HepG2 (cell line): ENCODE measurements at regions not wholly inside any gene's neighbourhood (a gene's known extent, or its start where the extent isn't known, plus 50 kb on each side); places are given as distances from the start of the nearest gene placed in this dataset.

Experiments used
- AHR ChIP-seq: IDR thresholded peaks from 2 replicates; pipeline ENCODE4 v1.6.1; 2018; ENCODE audit warnings: missing genetic modification reagents, missing compliant biosample characterization
- FOSL2 ChIP-seq: sonication (generic); formaldehyde crosslinking; IDR thresholded peaks from 2 replicates; pipeline ENCODE4 v1.4.0; 2020; ENCODE audit warnings: missing genetic modification reagents
- JARID2 ChIP-seq: sonication (generic); formaldehyde crosslinking; IDR thresholded peaks from 2 replicates; pipeline ENCODE4 v1.8.1; 2023; ENCODE audit warnings: missing genetic modification reagents, inconsistent platforms; ENCODE audit not compliant: insufficient replicate concordance
- MED1 ChIP-seq: sonication (generic); formaldehyde crosslinking; IDR thresholded peaks from 2 replicates; pipeline ENCODE4 v1.4.0; 2020; ENCODE audit warnings: missing genetic modification reagents
- MYC ChIP-seq: sonication (generic); formaldehyde crosslinking; IDR thresholded peaks from 2 replicates; pipeline ENCODE4 v1.9.0; 2021; ENCODE audit warnings: missing genetic modification reagents, borderline replicate concordance
- NAIF1 ChIP-seq: sonication (generic); formaldehyde crosslinking; IDR thresholded peaks from 2 replicates; pipeline ENCODE4 v1.5.0; 2020; ENCODE audit warnings: mild to moderate bottlenecking, missing genetic modification reagents, borderline replicate concordance
- POLR2A ChIP-seq, 2 experiments: IDR thresholded peaks; 2 replicates each; pipeline ENCODE4 v1.6.1; 2011; ENCODE audit warnings: low read depth in 2 of 2, low read length in 2 of 2, mild to moderate bottlenecking in 1 of 2, moderate library complexity in 1 of 2; ENCODE audit not compliant: insufficient read depth in 1 of 2
- ZC3H4 ChIP-seq: sonication (generic); formaldehyde crosslinking; IDR thresholded peaks from 2 replicates; pipeline ENCODE4 v1.4.0; 2020; ENCODE audit warnings: missing genetic modification reagents, borderline replicate concordance
- ZFYVE20 ChIP-seq: sonication (generic); formaldehyde crosslinking; IDR thresholded peaks from 2 replicates; pipeline ENCODE4 v1.8.0; 2023; ENCODE audit warnings: low read depth, mild to moderate bottlenecking, moderate library complexity, missing genetic modification reagents, borderline replicate concordance
- ZIK1 ChIP-seq: sonication (generic); formaldehyde crosslinking; IDR thresholded peaks from 2 replicates; pipeline ENCODE4 v1.5.0; 2020; ENCODE audit warnings: mild to moderate bottlenecking, low read depth, missing genetic modification reagents, borderline replicate concordance
- ZMYM3 ChIP-seq: sonication (generic); formaldehyde crosslinking; IDR thresholded peaks from 2 replicates; pipeline ENCODE4 v1.5.1; 2020; ENCODE audit warnings: mild to moderate bottlenecking, missing genetic modification reagents
- ZNF17 ChIP-seq: sonication (generic); formaldehyde crosslinking; IDR thresholded peaks from 2 replicates; pipeline ENCODE4 v1.5.0; 2020; ENCODE audit warnings: mild to moderate bottlenecking, missing genetic modification reagents
- ZNF260 ChIP-seq: sonication (generic); formaldehyde crosslinking; IDR thresholded peaks from 2 replicates; pipeline ENCODE4 v1.4.0; 2020; ENCODE audit warnings: missing genetic modification reagents, low read depth, mild to moderate bottlenecking, borderline replicate concordance
- ZNF382 ChIP-seq: sonication (generic); formaldehyde crosslinking; IDR thresholded peaks from 2 replicates; pipeline ENCODE4 v1.5.0; 2020; ENCODE audit warnings: missing genetic modification reagents, mild to moderate bottlenecking, borderline replicate concordance
- ZNF646 ChIP-seq: sonication (generic); formaldehyde crosslinking; IDR thresholded peaks from 2 replicates; pipeline ENCODE4 v1.9.0; 2021; ENCODE audit warnings: mild to moderate bottlenecking, missing genetic modification reagents
- ZNF674 ChIP-seq: sonication (generic); formaldehyde crosslinking; IDR thresholded peaks from 2 replicates; pipeline ENCODE4 v1.5.0; 2020; ENCODE audit warnings: low read depth, mild to moderate bottlenecking, missing genetic modification reagents
- TF ChIP-seq, protein P1 (sequence below): sonication (generic); formaldehyde crosslinking; IDR thresholded peaks from 2 replicates; pipeline ENCODE4 v1.4.0; 2020; ENCODE audit warnings: mild to moderate bottlenecking, missing genetic modification reagents, borderline replicate concordance
- TF ChIP-seq, protein P2 (sequence below): sonication (generic); formaldehyde crosslinking; IDR thresholded peaks from 2 replicates; pipeline ENCODE4 v1.5.0; 2020; ENCODE audit warnings: mild to moderate bottlenecking, missing genetic modification reagents
- TF ChIP-seq, protein P3 (sequence below): sonication (generic); formaldehyde crosslinking; IDR thresholded peaks from 2 replicates; pipeline ENCODE4 v1.9.0; 2021; ENCODE audit warnings: missing genetic modification reagents, mild to moderate bottlenecking, borderline replicate concordance

DNA sequence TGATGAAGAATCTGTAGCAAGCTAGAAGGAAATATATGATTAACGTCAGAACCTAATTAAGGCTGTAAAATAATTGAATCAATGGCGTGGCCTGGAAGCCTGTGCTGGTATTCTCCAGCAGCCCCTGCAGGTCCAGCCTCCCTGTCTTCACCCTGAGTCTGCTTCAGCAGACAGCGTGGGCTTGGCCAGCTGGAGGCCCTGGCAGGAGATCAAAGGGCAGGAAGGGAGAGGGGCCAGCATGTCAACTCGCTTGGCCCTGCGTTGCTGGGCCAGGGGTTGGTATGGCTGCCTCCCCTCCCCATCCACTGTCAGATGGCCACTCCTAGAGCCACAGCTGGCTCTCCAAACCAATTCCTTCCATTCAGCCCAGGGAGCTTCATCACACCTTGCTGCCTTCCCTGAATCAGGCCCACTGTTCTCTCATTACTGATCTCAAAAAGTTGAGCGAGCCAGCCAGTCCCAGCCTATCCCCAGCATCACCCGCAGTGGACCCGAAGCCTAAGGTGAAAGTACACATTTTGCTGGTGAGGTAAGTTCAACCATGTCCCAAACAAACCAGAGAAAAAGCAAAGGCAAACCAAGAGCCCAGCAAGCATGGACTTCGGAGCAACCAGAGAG, 228.4 kb upstream of the AGAP1 start (continued):
- TF ChIP-seq JARID2 = no peak
- no peak for TF ChIP-seq ZNF17 (CRISPR knock-in tag)
- no peak for TF ChIP-seq POLR2A (IDR thresholded peaks at IDR 0.05; ENCODE audit: insufficient read depth in 1 of 2, low read depth in 2 of 2, low read length in 2 of 2)
- TF ChIP-seq NAIF1 (CRISPR knock-in tag) = no peak
- no peak for TF ChIP-seq ZNF382
- TF ChIP-seq ZFYVE20 (CRISPR knock-in tag) = no peak
- no peak for TF ChIP-seq ZNF674 (CRISPR knock-in tag)
- TF ChIP-seq FOSL2 (CRISPR knock-in tag) = peak; percentile 50
- TF ChIP-seq, protein P1, sequence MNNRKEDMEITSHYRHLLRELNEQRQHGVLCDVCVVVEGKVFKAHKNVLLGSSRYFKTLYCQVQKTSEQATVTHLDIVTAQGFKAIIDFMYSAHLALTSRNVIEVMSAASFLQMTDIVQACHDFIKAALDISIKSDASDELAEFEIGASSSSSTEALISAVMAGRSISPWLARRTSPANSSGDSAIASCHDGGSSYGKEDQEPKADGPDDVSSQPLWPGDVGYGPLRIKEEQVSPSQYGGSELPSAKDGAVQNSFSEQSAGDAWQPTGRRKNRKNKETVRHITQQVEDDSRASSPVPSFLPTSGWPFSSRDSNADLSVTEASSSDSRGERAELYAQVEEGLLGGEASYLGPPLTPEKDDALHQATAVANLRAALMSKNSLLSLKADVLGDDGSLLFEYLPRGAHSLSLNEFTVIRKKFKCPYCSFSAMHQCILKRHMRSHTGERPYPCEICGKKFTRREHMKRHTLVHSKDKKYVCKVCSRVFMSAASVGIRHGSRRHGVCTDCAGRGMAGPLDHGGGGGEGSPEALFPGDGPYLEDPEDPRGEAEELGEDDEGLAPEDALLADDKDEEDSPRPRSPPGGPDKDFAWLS (CRISPR knock-in tag) = no peak
- 0 out of 2 replicates have a peak, but pooled peaks have one; percentile 38 for TF ChIP-seq MED1
- TF ChIP-seq AHR (CRISPR knock-in tag) = 0 out of 2 replicates have a peak, but pooled peaks have one; percentile 33
- no peak for TF ChIP-seq ZIK1 (CRISPR knock-in tag)
- TF ChIP-seq, protein P2, sequence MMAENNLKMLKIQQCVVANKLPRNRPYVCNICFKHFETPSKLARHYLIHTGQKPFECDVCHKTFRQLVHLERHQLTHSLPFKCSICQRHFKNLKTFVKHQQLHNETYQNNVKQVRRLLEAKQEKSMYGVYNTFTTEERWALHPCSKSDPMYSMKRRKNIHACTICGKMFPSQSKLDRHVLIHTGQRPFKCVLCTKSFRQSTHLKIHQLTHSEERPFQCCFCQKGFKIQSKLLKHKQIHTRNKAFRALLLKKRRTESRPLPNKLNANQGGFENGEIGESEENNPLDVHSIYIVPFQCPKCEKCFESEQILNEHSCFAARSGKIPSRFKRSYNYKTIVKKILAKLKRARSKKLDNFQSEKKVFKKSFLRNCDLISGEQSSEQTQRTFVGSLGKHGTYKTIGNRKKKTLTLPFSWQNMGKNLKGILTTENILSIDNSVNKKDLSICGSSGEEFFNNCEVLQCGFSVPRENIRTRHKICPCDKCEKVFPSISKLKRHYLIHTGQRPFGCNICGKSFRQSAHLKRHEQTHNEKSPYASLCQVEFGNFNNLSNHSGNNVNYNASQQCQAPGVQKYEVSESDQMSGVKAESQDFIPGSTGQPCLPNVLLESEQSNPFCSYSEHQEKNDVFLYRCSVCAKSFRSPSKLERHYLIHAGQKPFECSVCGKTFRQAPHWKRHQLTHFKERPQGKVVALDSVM (CRISPR knock-in tag) = 0 out of 2 replicates have a peak, but pooled peaks have one; percentile 51
- TF ChIP-seq MYC (CRISPR knock-in tag) = peak; percentile 72
- TF ChIP-seq ZNF646 (CRISPR knock-in tag) = no peak
- no peak for TF ChIP-seq ZNF260 (CRISPR knock-in tag)
- peak; percentile 35; the same call in 1 of the 2 replicates for TF ChIP-seq ZMYM3
- TF ChIP-seq ZC3H4 = no peak
- TF ChIP-seq, protein P3, sequence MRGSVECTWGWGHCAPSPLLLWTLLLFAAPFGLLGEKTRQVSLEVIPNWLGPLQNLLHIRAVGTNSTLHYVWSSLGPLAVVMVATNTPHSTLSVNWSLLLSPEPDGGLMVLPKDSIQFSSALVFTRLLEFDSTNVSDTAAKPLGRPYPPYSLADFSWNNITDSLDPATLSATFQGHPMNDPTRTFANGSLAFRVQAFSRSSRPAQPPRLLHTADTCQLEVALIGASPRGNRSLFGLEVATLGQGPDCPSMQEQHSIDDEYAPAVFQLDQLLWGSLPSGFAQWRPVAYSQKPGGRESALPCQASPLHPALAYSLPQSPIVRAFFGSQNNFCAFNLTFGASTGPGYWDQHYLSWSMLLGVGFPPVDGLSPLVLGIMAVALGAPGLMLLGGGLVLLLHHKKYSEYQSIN = no peak
